ENCODE measurements at regions not wholly inside any gene's neighbourhood (a gene's known extent, or its start where the extent isn't known, plus 50 kb on each side); places are given as distances from the start of the nearest gene placed in this dataset.

GRCh38 chr4:116588783-116589182, 496.6 kb downstream of the TRAM1L1 start:
- intact Hi-C loops (cut with DNase I), result no loop called here
- TF ChIP-seq POLR2A (IDR thresholded peaks at IDR 0.05), result no peak
- no peak for TF ChIP-seq CTCF (IDR thresholded peaks at IDR 0.05)
- ATAC-seq, result no peak

GRCh38 chr4:116585246-116585645, 500.1 kb downstream of the TRAM1L1 start:
- intact Hi-C loops (cut with DNase I), result no loop called here

More at GRCh38 chr4:116588783-116589182, 496.6 kb downstream of the TRAM1L1 start:
- no peak for DNase-seq
- Histone ChIP-seq H3K27ac (no peak overlapping the region), H3K27me3 (no peaks in the 10 kb centered on the region), H3K4me3 (no peak overlapping the region), H3K9me3 (peaks cover 0 to 3% (median 0%) of the 10 kb centered on the region in 12 donors), H3K4me1 (no peaks in the 10 kb centered on the region), H3K36me3 (no peaks in the 10 kb centered on the region)

GRCh38 chr4:116577321-116577720, 508.1 kb downstream of the TRAM1L1 start:
- no peak for DNase-seq
- no peak for TF ChIP-seq CTCF (IDR thresholded peaks at IDR 0.05)
- no peak for TF ChIP-seq POLR2A (IDR thresholded peaks at IDR 0.05)
- H3K27me3 ChIP-seq, result no peaks in the 10 kb centered on the region
- no peaks in the 10 kb centered on the region for H3K4me1 ChIP-seq
- peaks cover 0 to 4% (median 0%) of the 10 kb centered on the region in 12 donors for H3K9me3 ChIP-seq
- ATAC-seq, result no peak
- H3K4me3 ChIP-seq, result no peak overlapping the region
- H3K36me3 ChIP-seq, result no peaks in the 10 kb centered on the region
- intact Hi-C loops (cut with DNase I), result no loop called here
- WGBS, 4 donors, result 68 to 78% (median 75%) methylated on average over 1 of the region's 1 CpG
- H3K27ac ChIP-seq, result no peak overlapping the region

More at GRCh38 chr4:116585246-116585645, 500.1 kb downstream of the TRAM1L1 start:
- Histone ChIP-seq H3K4me3 (no peak overlapping the region), H3K27me3 (no peaks in the 10 kb centered on the region), H3K9me3 (no peaks in the 10 kb centered on the region), H3K36me3 (no peaks in the 10 kb centered on the region), H3K27ac (no peak overlapping the region), H3K4me1 (no peaks in the 10 kb centered on the region)
- DNase-seq, result no peak
- WGBS, 4 donors, result 25 to 37% (median 29%) methylated on average over 3 of the region's 3 CpGs
- no peak for TF ChIP-seq CTCF (IDR thresholded peaks at IDR 0.05)
- no peak for TF ChIP-seq POLR2A (IDR thresholded peaks at IDR 0.05)
- ATAC-seq, result no peak

- intact Hi-C loops (cut with DNase I), result no loop called here
- H3K27me3 ChIP-seq, result no peaks in the 10 kb centered on the region
Observed at GRCh38 chr4:116573540-116573939, 511.8 kb downstream of the TRAM1L1 start.

More at GRCh38 chr4:116573540-116573939, 511.8 kb downstream of the TRAM1L1 start:
- TF ChIP-seq POLR2A (IDR thresholded peaks at IDR 0.05) (no peak), CTCF (IDR thresholded peaks at IDR 0.05) (no peak)
- no peaks in the 10 kb centered on the region for H3K36me3 ChIP-seq
- no peaks in the 10 kb centered on the region for H3K4me1 ChIP-seq
- H3K4me3 ChIP-seq, result no peak overlapping the region
- DNase-seq, result no peak
- no peak overlapping the region for H3K27ac ChIP-seq
- no peak for ATAC-seq
- WGBS, 4 donors, result 46 to 62% (median 58%) methylated on average over 3 of the region's 3 CpGs
- peaks cover 0 to 8% (median 0%) of the 10 kb centered on the region in 12 donors for H3K9me3 ChIP-seq

All from heart left ventricle (tissue), 16 donors.